ENCODE measurements at regions not wholly inside any gene's neighbourhood (a gene's known extent, or its start where the extent isn't known, plus 50 kb on each side); places are given as distances from the start of the nearest gene placed in this dataset.
"Not testable (repeated sequence)": the region's sequence is repeated elsewhere in the genome, so short reads cannot be mapped to it uniquely, and the experiment has no call there.

- ATAC-seq (no peak), DNase-seq (no peak)
Measured at GRCh38 chr1:91605566-91605965, 104.9 kb downstream of the CDC7 start.

- DNase-seq (no peak), ATAC-seq (no peak)
Measured at GRCh38 chr1:91606546-91607078, 106.0 kb downstream of the CDC7 start.

- not testable (repeated sequence) for DNase-seq, ATAC-seq
Measured at GRCh38 chr1:91607686-91608085, 107.0 kb downstream of the CDC7 start.

- DNase-seq (no peak), ATAC-seq (no peak)
Measured at GRCh38 chr1:91608876-91609275, 108.2 kb downstream of the CDC7 start.

- no peak for DNase-seq
- no peak for ATAC-seq
Measured at GRCh38 chr1:91609551-91609950, 108.9 kb downstream of the CDC7 start.

- no peak for ATAC-seq
- no peak for DNase-seq
Measured at GRCh38 chr1:91610102-91610501, 109.5 kb downstream of the CDC7 start.

GRCh38 chr1:91610789-91611188 is 110.1 kb downstream of the CDC7 start:
- ATAC-seq (no peak), DNase-seq (no peak)

- DNase-seq: no peak
- no peak for ATAC-seq
Measured at GRCh38 chr1:91611483-91611917, 110.8 kb downstream of the CDC7 start.

- no peak for ATAC-seq
- DNase-seq: no peak
Measured at GRCh38 chr1:91613595-91613994, 112.9 kb downstream of the CDC7 start.

GRCh38 chr1:91616712-91617111 is 116.1 kb downstream of the CDC7 start:
- DNase-seq (no peak), ATAC-seq (no peak)

GRCh38 chr1:91617285-91617765 is 116.7 kb downstream of the CDC7 start:
- peak; percentile 46 for ATAC-seq
- DNase-seq: no peak

- ATAC-seq (no peak), DNase-seq (no peak)
Measured at GRCh38 chr1:91619881-91620280, 119.2 kb downstream of the CDC7 start.

GRCh38 chr1:91621360-91621759 is 120.7 kb downstream of the CDC7 start:
- ATAC-seq: no peak
- no peak for DNase-seq

GRCh38 chr1:91621907-91622306 is 121.3 kb downstream of the CDC7 start:
- ATAC-seq: no peak
- no peak for DNase-seq

- DNase-seq (no peak), ATAC-seq (no peak)
Measured at GRCh38 chr1:91622616-91623015, 122.0 kb downstream of the CDC7 start.

GRCh38 chr1:91623020-91623419 is 122.4 kb downstream of the CDC7 start:
- ATAC-seq: no peak
- DNase-seq: no peak

GRCh38 chr1:91624331-91624730 is 123.7 kb downstream of the CDC7 start:
- no peak for ATAC-seq
- no peak for DNase-seq

Measured in stimulated activated naive CD8-positive, alpha-beta T cell treated with anti-CD3 and anti-CD28 coated beads, Interleukin-15, Interleukin-2, amounts not matched to agents 100 U/mL and 50 U/mL, for 24 hours (primary cell).